RWPE2 (cell line): ENCODE measurements at regions not wholly inside any gene's neighbourhood (a gene's known extent, or its start where the extent isn't known, plus 50 kb on each side); places are given as distances from the start of the nearest gene placed in this dataset.

Source experiments
- ATAC-seq: fragments of 200-7000 bp; cut with Tn5 transposase; 3 replicates; pipeline ENCODE4 v1.9.1; 2021; ENCODE audit warnings: low read depth
- DNase-seq: peaks from one replicate; pipeline ENCODE4 v3.0.0-alpha.2; 2020; ENCODE audit warnings: low spot score
- H3K27ac ChIP-seq: fragments of 450-650 bp; 2 replicates; pipeline ENCODE4 v1.5.1; 2017; ENCODE audit warnings: mild to moderate bottlenecking; ENCODE audit not compliant: poor library complexity, severe bottlenecking
- H3K27me3 ChIP-seq: fragments of 250-450 bp; sonication (Bioruptor Pico); 2 replicates; pipeline ENCODE4 v1.5.1; 2021; ENCODE audit warnings: mild to moderate bottlenecking, moderate library complexity; ENCODE audit not compliant: insufficient read depth, poor library complexity, severe bottlenecking
- H3K36me3 ChIP-seq: fragments of 250-450 bp; sonication (Bioruptor Pico); 2 replicates; pipeline ENCODE4 v1.5.1; 2020; ENCODE audit warnings: low read depth, mild to moderate bottlenecking, moderate library complexity
- H3K4me1 ChIP-seq: fragments of 250-450 bp; sonication (Bioruptor Pico); 2 replicates; pipeline ENCODE4 v1.5.1; 2021; ENCODE audit warnings: mild to moderate bottlenecking, moderate library complexity; ENCODE audit not compliant: insufficient read depth, poor library complexity, severe bottlenecking
- H3K4me3 ChIP-seq: fragments of 250-450 bp; sonication (Bioruptor Pico); 2 replicates; pipeline ENCODE4 v1.5.1; 2021; ENCODE audit warnings: mild to moderate bottlenecking, moderate library complexity; ENCODE audit not compliant: severe bottlenecking
- H3K9me3 ChIP-seq: fragments of 250-450 bp; sonication (Bioruptor Pico); 2 replicates; pipeline ENCODE4 v1.5.1; 2021; ENCODE audit warnings: mild to moderate bottlenecking, moderate library complexity; ENCODE audit not compliant: severe bottlenecking
- TF ChIP-seq, protein P1 (sequence below): fragments of 450-650 bp; IDR thresholded peaks from one replicate; pipeline ENCODE4 v1.5.1; 2017; ENCODE audit warnings: mild to moderate bottlenecking, moderate library complexity; ENCODE audit not compliant: poor library complexity, severe bottlenecking

DNA sequence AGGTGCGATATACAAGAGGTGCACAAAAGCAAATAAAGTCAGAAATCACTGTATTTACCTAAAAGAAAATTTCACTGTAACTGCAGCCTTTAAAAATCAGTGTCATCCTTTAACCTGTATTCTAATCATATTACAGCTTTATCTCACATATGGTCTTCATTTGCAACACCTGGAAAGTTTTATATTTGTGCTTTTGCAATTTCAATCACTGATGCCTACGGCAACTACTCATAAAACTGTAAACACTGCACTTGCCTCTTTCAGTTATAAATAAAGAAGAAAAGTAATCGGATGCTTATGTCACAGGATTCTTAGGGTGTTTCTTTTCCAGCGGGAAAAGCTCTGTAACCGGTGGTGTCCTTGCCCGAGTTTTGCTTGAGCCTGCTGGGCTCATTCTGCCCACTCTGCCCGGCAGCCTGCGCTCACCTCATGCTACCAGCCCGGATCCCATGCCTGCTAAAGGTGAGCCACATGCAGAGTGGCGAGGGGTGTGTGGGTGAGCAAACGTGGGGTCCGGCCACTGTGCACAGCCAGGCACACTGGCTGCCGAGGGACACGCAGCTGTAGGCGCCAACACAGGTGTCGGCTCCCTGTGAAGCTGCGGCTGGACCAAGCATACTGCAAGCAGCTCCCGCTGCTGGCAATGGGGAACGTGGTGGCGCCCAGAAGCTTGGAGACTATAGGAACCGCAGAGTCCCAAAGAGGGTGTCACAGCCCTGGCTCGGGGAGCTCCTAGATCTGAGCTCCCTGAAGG lies 56.3 kb upstream of the ABCB5 start:
- ATAC-seq (no peak), DNase-seq (no peak)
- H3K9me3 ChIP-seq: no peaks in the 10 kb centered on the region
- TF ChIP-seq, protein P1, sequence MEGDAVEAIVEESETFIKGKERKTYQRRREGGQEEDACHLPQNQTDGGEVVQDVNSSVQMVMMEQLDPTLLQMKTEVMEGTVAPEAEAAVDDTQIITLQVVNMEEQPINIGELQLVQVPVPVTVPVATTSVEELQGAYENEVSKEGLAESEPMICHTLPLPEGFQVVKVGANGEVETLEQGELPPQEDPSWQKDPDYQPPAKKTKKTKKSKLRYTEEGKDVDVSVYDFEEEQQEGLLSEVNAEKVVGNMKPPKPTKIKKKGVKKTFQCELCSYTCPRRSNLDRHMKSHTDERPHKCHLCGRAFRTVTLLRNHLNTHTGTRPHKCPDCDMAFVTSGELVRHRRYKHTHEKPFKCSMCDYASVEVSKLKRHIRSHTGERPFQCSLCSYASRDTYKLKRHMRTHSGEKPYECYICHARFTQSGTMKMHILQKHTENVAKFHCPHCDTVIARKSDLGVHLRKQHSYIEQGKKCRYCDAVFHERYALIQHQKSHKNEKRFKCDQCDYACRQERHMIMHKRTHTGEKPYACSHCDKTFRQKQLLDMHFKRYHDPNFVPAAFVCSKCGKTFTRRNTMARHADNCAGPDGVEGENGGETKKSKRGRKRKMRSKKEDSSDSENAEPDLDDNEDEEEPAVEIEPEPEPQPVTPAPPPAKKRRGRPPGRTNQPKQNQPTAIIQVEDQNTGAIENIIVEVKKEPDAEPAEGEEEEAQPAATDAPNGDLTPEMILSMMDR: no peak
- H3K27me3 ChIP-seq: no peaks in the 10 kb centered on the region
- H3K4me3 ChIP-seq: no peak overlapping the region
- no peak overlapping the region for H3K27ac ChIP-seq
- H3K36me3 ChIP-seq: no peaks in the 10 kb centered on the region
- peaks cover 21% of the 10 kb centered on the region for H3K4me1 ChIP-seq

DNA sequence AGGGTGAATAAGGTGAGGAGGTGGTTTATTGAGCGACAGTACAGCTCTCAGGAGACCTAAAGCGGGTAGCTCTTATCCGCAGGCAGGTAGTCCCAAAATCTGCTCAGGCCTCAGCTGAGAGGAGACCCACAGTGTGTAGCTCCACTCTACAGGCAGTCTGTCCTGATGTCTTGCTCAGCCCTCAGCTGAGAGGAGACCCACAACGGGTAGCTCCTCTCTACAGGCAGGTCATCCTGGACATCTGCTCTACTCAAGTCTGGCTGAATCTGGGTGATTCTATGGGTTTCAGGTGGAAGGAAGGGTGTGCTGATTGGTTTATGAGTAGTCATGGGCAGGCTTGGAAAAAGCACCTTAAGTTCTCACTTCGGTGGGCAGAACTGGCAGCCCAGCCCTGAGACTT lies 55.6 kb upstream of the ABCB5 start:
- DNase-seq: no peak
- Histone ChIP-seq H3K27ac (no peak overlapping the region), H3K4me1 (peaks cover 21% of the 10 kb centered on the region), H3K9me3 (no peaks in the 10 kb centered on the region), H3K36me3 (no peaks in the 10 kb centered on the region), H3K27me3 (no peaks in the 10 kb centered on the region), H3K4me3 (no peak overlapping the region)
- ATAC-seq: no peak
- TF ChIP-seq, protein P1: no peak

DNA sequence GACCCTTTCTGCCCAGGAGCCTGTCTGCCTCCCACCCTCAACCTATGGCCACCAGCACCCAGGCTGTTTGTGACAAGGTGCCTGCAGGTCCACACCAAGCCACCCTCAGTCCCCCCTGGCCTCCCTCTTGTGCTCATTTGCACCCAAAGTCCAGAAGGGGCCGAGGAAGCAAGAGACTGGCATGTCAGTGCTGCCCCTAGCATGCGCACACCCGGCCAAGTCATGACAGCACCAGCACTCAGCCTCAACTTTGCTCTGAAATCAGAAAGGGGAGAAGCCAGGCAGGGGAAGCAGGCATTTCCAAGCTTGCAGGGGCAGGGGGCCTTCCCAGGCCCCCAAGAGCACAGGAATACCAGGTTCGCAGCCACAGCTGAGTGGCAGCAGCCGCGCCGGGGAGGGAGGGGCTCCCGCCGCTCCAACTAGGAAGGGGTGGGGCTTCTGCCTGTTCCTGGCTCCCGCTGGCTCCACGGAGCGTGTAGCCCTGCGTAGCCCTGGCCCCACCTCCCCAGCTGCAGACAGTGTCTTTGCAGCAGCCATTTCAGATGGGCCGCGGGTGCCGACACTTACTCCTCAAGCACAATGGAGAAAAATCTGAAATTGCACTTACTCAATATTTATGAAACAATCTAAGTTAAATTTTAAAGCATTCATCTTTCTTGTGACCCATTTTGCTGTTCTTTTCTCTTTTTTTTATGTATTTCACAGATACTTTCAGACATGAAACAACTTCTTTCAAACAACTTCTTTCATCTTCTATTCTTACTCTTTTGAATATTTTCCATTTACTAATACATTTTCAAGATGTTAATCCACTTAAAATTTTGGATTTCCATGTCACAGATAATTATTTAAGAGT lies 54.9 kb upstream of the ABCB5 start:
- Histone ChIP-seq H3K27ac (peak overlapping the region; percentile 84), H3K4me1 (peaks cover 21% of the 10 kb centered on the region), H3K9me3 (no peaks in the 10 kb centered on the region), H3K4me3 (no peak overlapping the region), H3K27me3 (no peaks in the 10 kb centered on the region), H3K36me3 (no peaks in the 10 kb centered on the region)
- TF ChIP-seq, protein P1: no peak
- ATAC-seq (no peak), DNase-seq (no peak)

DNA sequence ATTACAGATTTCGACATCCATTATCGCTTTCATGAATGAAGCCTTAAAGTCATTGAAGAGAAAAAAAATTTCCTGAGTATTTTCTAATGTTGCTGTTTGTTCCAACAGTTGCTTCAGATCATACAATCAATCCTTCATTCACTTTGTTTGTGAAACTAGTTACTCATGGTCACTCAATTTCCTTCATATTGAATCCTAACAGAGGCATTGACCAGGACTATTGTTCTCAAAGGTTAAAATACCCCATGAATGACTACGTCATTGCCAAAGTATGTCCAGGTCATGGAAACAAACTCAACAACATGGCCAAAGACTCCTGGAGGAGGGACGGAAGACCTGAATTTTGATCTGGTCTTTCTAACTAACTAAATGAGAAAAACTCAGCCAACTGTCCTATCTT lies 54.0 kb upstream of the ABCB5 start:
- no peak overlapping the region for H3K4me3 ChIP-seq
- H3K36me3 ChIP-seq: no peaks in the 10 kb centered on the region
- TF ChIP-seq, protein P1: no peak
- H3K9me3 ChIP-seq: no peaks in the 10 kb centered on the region
- peak overlapping the region; percentile 84 for H3K27ac ChIP-seq
- no peaks in the 10 kb centered on the region for H3K27me3 ChIP-seq
- H3K4me1 ChIP-seq: peaks cover 21% of the 10 kb centered on the region
- no peak for DNase-seq
- 0 out of 3 replicates have a peak, but pooled peaks have one; percentile 19 for ATAC-seq
